IMR-90 (cell line): ENCODE measurements at regions not wholly inside any gene's neighbourhood (a gene's known extent, or its start where the extent isn't known, plus 50 kb on each side); places are given as distances from the start of the nearest gene placed in this dataset.

ENCODE experiments used
- ATAC-seq: fragments of 200-7000 bp; cut with Tn5 transposase; 2 replicates; pipeline ENCODE4 v1.9.1; 2020; ENCODE audit warnings: low read depth, mild to moderate bottlenecking, moderate library complexity
- BruUV-seq: library from RNA; stranded (reverse); fragments of 400-500 nt; replicated peaks from 2 replicates; lab custom pipeline; 2021; lab: Mats Ljungman, UMichigan
- CTCF ChIA-PET: fragments of 300-600 bp; formaldehyde crosslinking; extraction: SDS; loops from one replicate; lab custom pipeline; 2021; ENCODE audit warnings: antibody characterized with exemption; lab: Yijun Ruan, JAX
- POLR2A ChIA-PET: fragments of 300-600 bp; sonication (Branson Sonifier 250); formaldehyde crosslinking; loops from one replicate; lab custom pipeline; 2022; ENCODE audit warnings: antibody characterized with exemption; ENCODE audit not compliant: unreplicated experiment; lab: Charles Lee
- DNase-seq: peaks from one replicate; pipeline ENCODE4 v3.0.0; 2013
- H2AFZ ChIP-seq: replicated peaks from 2 replicates; pipeline ENCODE3; 2013; ENCODE audit warnings: low read length, mild to moderate bottlenecking; ENCODE audit not compliant: poor library complexity
- H2AK5ac ChIP-seq: 2 replicates; pipeline ENCODE4 v1.6.1; 2013; ENCODE audit warnings: low read depth, low read length, inconsistent platforms
- H2AK9ac ChIP-seq: replicated peaks from 2 replicates; pipeline ENCODE3; 2013; ENCODE audit warnings: mild to moderate bottlenecking, low read depth, low read length, moderate library complexity; ENCODE audit not compliant: poor library complexity
- H2BK120ac ChIP-seq: 2 replicates; pipeline ENCODE4 v1.6.1; 2013; ENCODE audit warnings: low read depth, low read length, inconsistent platforms
- H2BK15ac ChIP-seq: 3 replicates; pipeline ENCODE4 v1.6.1; 2013; ENCODE audit warnings: low read depth, low read length, inconsistent platforms
- H2BK20ac ChIP-seq: 2 replicates; pipeline ENCODE4 v1.6.1; 2013; ENCODE audit warnings: low read depth, mild to moderate bottlenecking, inconsistent platforms, low read length, moderate library complexity
- H2BK5ac ChIP-seq: 2 replicates; pipeline ENCODE4 v1.6.1; 2013; ENCODE audit warnings: mild to moderate bottlenecking, low read depth, low read length, inconsistent platforms; ENCODE audit not compliant: poor library complexity, severe bottlenecking
- H3K14ac ChIP-seq: replicated peaks from 2 replicates; pipeline ENCODE4 v1.6.1; 2013; ENCODE audit warnings: low read depth, low read length, inconsistent platforms
- H3K18ac ChIP-seq: 2 replicates; pipeline ENCODE4 v1.6.1; 2013; ENCODE audit warnings: low read depth, low read length, control low read depth
- H3K23ac ChIP-seq: 2 replicates; pipeline ENCODE4 v1.6.1; 2013; ENCODE audit warnings: low read depth, low read length, inconsistent platforms
- H3K27ac ChIP-seq: 2 replicates; pipeline ENCODE4 v1.5.1; 2013; ENCODE audit warnings: mild to moderate bottlenecking, control low read depth, low read length; ENCODE audit not compliant: insufficient read depth
- H3K27me3 ChIP-seq: 2 replicates; pipeline ENCODE4 v1.6.1; 2013; ENCODE audit warnings: low read length; ENCODE audit not compliant: control insufficient read depth, insufficient read depth
- H3K36me3 ChIP-seq: 2 replicates; pipeline ENCODE4 v1.6.1; 2013; ENCODE audit warnings: low read length, mixed read lengths; ENCODE audit not compliant: control insufficient read depth, insufficient read depth
- H3K4ac ChIP-seq: 2 replicates; pipeline ENCODE4 v1.6.1; 2013; ENCODE audit warnings: low read depth, low read length, inconsistent platforms
- H3K4me1 ChIP-seq: 2 replicates; pipeline ENCODE4 v1.6.1; 2013; ENCODE audit warnings: low read length, mixed read lengths; ENCODE audit not compliant: control insufficient read depth, insufficient read depth
- H3K4me2 ChIP-seq: 2 replicates; pipeline ENCODE4 v1.6.1; 2013; ENCODE audit warnings: low read depth, mild to moderate bottlenecking, control low read depth, low read length, moderate library complexity
- H3K4me3 ChIP-seq: 2 replicates; pipeline ENCODE4 v1.5.1; 2013; ENCODE audit warnings: low read depth, mild to moderate bottlenecking, control low read depth, low read length, moderate library complexity; ENCODE audit not compliant: insufficient read depth
- H3K56ac ChIP-seq: 2 replicates; pipeline ENCODE4 v1.6.1; 2013; ENCODE audit warnings: low read length, inconsistent platforms; ENCODE audit not compliant: insufficient read depth; ENCODE audit errors: extremely low read depth
- H3K79me1 ChIP-seq, 2 experiments: 2 replicates each; pipeline ENCODE4 v1.6.1; 2013; ENCODE audit warnings: low read length in 2 of 2, inconsistent platforms in 1 of 2, low read depth in 1 of 2
- H3K9ac ChIP-seq: 2 replicates; pipeline ENCODE4 v1.6.1; 2013; ENCODE audit warnings: low read depth, low read length, control low read depth
- H3K9me1 ChIP-seq: 2 replicates; pipeline ENCODE4 v1.6.1; 2013; ENCODE audit warnings: low read length, inconsistent platforms; ENCODE audit not compliant: insufficient read depth
- H3K9me3 ChIP-seq: 2 replicates; pipeline ENCODE4 v1.6.1; 2013; ENCODE audit warnings: low read length; ENCODE audit not compliant: control insufficient read depth, insufficient read depth
- H4K20me1 ChIP-seq: 2 replicates; pipeline ENCODE4 v1.6.1; 2013; ENCODE audit warnings: low read length, inconsistent platforms; ENCODE audit not compliant: insufficient read depth
- H4K5ac ChIP-seq: 2 replicates; pipeline ENCODE4 v1.6.1; 2013; ENCODE audit warnings: mild to moderate bottlenecking, low read depth, low read length, control low read depth
- H4K8ac ChIP-seq, 2 experiments: 2 replicates each; pipeline ENCODE4 v1.6.1; 2013; ENCODE audit warnings: low read depth in 2 of 2, low read length in 2 of 2, control low read depth in 1 of 2, inconsistent platforms in 1 of 2
- H4K91ac ChIP-seq: 2 replicates; pipeline ENCODE4 v1.6.1; 2013; ENCODE audit warnings: low read depth, low read length, inconsistent platforms; ENCODE audit not compliant: insufficient read depth
- BHLHE40 ChIP-seq: fragments of 150-350 bp; IDR thresholded peaks from 2 replicates; pipeline ENCODE4 v1.6.1; 2016; ENCODE audit warnings: mild to moderate bottlenecking, low read depth, low read length
- CEBPB ChIP-seq: IDR thresholded peaks from 2 replicates; pipeline ENCODE4 v1.6.1; 2012; ENCODE audit warnings: low read depth, low read length, improper control_type of control experiment
- CHD1 ChIP-seq: IDR thresholded peaks from 2 replicates; pipeline ENCODE4 v1.6.1; 2012; ENCODE audit warnings: low read depth, low read length, improper control_type of control experiment
- ELK1 ChIP-seq: fragments of 150-350 bp; IDR thresholded peaks from 2 replicates; pipeline ENCODE4 v1.6.1; 2016; ENCODE audit warnings: low read depth, mild to moderate bottlenecking, low read length, moderate library complexity, borderline replicate concordance
- FOS ChIP-seq: fragments of 150-350 bp; IDR thresholded peaks from 2 replicates; pipeline ENCODE4 v1.6.1; 2016; ENCODE audit warnings: low read depth, low read length
- MAZ ChIP-seq: IDR thresholded peaks from 2 replicates; pipeline ENCODE4 v1.6.1; 2012; ENCODE audit warnings: low read depth, mild to moderate bottlenecking, low read length, improper control_type of control experiment, moderate library complexity, borderline replicate concordance
- MXI1 ChIP-seq: IDR thresholded peaks from 2 replicates; pipeline ENCODE4 v1.6.1; 2012; ENCODE audit warnings: low read depth, mild to moderate bottlenecking, low read length, moderate library complexity, borderline replicate concordance
- NFE2L2 ChIP-seq: fragments of 150-350 bp; IDR thresholded peaks from 2 replicates; pipeline ENCODE4 v1.6.1; 2016; ENCODE audit warnings: low read depth, mild to moderate bottlenecking, low read length
- POLR2A ChIP-seq: IDR thresholded peaks from 2 replicates; pipeline ENCODE4 v1.6.1; 2012; ENCODE audit warnings: mild to moderate bottlenecking, low read depth, low read length
- RFX5 ChIP-seq: IDR thresholded peaks from 2 replicates; pipeline ENCODE4 v1.8.0; 2012; ENCODE audit warnings: low read depth, mild to moderate bottlenecking, low read length, moderate library complexity
- SMC3 ChIP-seq: fragments of 150-350 bp; IDR thresholded peaks from 2 replicates; pipeline ENCODE4 v1.6.1; 2016; ENCODE audit warnings: low read depth, mild to moderate bottlenecking, antibody characterized with exemption, low read length, moderate library complexity
- WGBS, 2 experiments: methylation state at CpG; one replicate each; pipeline versions ENCODE4 v1.1.5 to v1.1.7; 2013; ENCODE audit warnings: missing lambda C conversion rate in 2 of 2; ENCODE audit not compliant: insufficient read length in 1 of 2; ENCODE audit errors: extremely low coverage in 2 of 2; 5-methylcytosine and 5-hydroxymethylcytosine counted together
- dilution Hi-C: fragments of 300-500 bp; cut with HindIII; formaldehyde crosslinking; loops from one replicate; pipeline ENCODE4 v1.14.3; 2018; ENCODE audit warnings: low sequenced_read_pairs; ENCODE audit not compliant: unreplicated experiment
- in situ Hi-C: fragments of 300-500 bp; cut with MboI; formaldehyde crosslinking; loops from 3 replicates; pipeline ENCODE4 v1.14.3; 2019; ENCODE audit warnings: low sequenced_read_pairs, inconsistent platforms, mixed read lengths
- intact Hi-C: fragments of 100-400 bp; cut with micrococcal nuclease; formaldehyde crosslinking; loops from 2 replicates; pipeline ENCODE4 v1.10.0; 2022

GRCh38 chr16:63187638-63188037, 1151.4 kb upstream of the CDH8 start:
- Histone ChIP-seq H3K14ac (no peak overlapping the region), H3K27me3 (no peaks in the 10 kb centered on the region), H2BK120ac (no peak overlapping the region), H2BK15ac (no peak overlapping the region), H4K8ac (no peak overlapping the region), H3K18ac (no peak overlapping the region), H2AFZ (no peak overlapping the region), H2AK9ac (no peak overlapping the region), H3K36me3 (no peaks in the 10 kb centered on the region), H3K23ac (no peak overlapping the region), H2BK20ac (no peak overlapping the region), H3K79me1 (no peaks in the 10 kb centered on the region), H3K4me3 (no peak overlapping the region), H4K20me1 (no peaks in the 10 kb centered on the region), H4K91ac (no peak overlapping the region), H3K56ac (no peak overlapping the region), H2AK5ac (no peak overlapping the region), H3K9ac (no peak overlapping the region), H4K5ac (no peak overlapping the region), H3K27ac (no peak overlapping the region), H3K9me1 (no peaks in the 10 kb centered on the region), H3K9me3 (peaks cover 2% of the 10 kb centered on the region; the same call in 1 of the 2 replicates), H3K4me1 (no peaks in the 10 kb centered on the region), H3K4ac (no peak overlapping the region), H3K4me2 (no peak overlapping the region), H2BK5ac (no peak overlapping the region)
- POLR2A ChIA-PET, result no interaction called here
- BruUV-seq, result no TSS peak
- in situ Hi-C loops (no loop called here), dilution Hi-C loops (no loop called here), intact Hi-C loops (no loop called here)
- CTCF ChIA-PET, result no interaction called here
- no peak for TF ChIP-seq MAZ
- TF ChIP-seq CHD1, result no peak
- no peak for TF ChIP-seq NFE2L2
- no peak for TF ChIP-seq FOS
- no peak for TF ChIP-seq ELK1
- no peak for TF ChIP-seq SMC3
- no peak for TF ChIP-seq BHLHE40
- no peak for TF ChIP-seq MXI1
- TF ChIP-seq POLR2A, result no peak
- TF ChIP-seq RFX5, result no peak
- TF ChIP-seq CEBPB, result no peak
- ATAC-seq, result no peak
- DNase-seq, result no peak
- no CpG with 5 or more reads among the region's 3 CpGs for WGBS, 2 experiments
